PC-3 (cell line): ENCODE measurements at regions not wholly inside any gene's neighbourhood (a gene's known extent, or its start where the extent isn't known, plus 50 kb on each side); places are given as distances from the start of the nearest gene placed in this dataset.

Source experiments
- ATAC-seq: fragments of 200-7000 bp; cut with Tn5 transposase; 2 replicates; pipeline ENCODE4 v1.9.1; 2020; ENCODE audit warnings: mild to moderate bottlenecking, moderate library complexity
- BruUV-seq: library from RNA; stranded (reverse); fragments of 400-500 nt; replicated peaks from 2 replicates; lab custom pipeline; 2021; lab: Mats Ljungman, UMichigan
- CTCF ChIA-PET: fragments of 300-600 bp; sonication (Branson Sonifier 250); formaldehyde crosslinking; loops from one replicate; lab custom pipeline; 2022; ENCODE audit warnings: antibody characterized with exemption; lab: Charles Lee
- POLR2A ChIA-PET: fragments of 300-600 bp; sonication (Branson Sonifier 250); formaldehyde crosslinking; loops from one replicate; lab custom pipeline; 2022; ENCODE audit warnings: antibody characterized with exemption; ENCODE audit not compliant: unreplicated experiment; lab: Charles Lee
- DNase-seq: peaks from one replicate; pipeline ENCODE4 v3.0.0-alpha.2; 2015
- H2AFZ ChIP-seq: fragments of 300-600 bp; sonication (generic); 2 replicates; pipeline ENCODE4 v1.6.0; 2016; ENCODE audit warnings: antibody characterized with exemption, low read length
- H3F3A ChIP-seq: fragments of 300-600 bp; sonication (generic); one replicate; pipeline ENCODE4 v1.6.0; 2017; ENCODE audit warnings: antibody characterized with exemption, low read length, control low read depth, mild to moderate bottlenecking; ENCODE audit not compliant: unreplicated experiment
- H3K27ac ChIP-seq: fragments of 300-600 bp; sonication (generic); 2 replicates; pipeline ENCODE4 v1.5.1; 2016; ENCODE audit warnings: mild to moderate bottlenecking, low read length
- H3K27me3 ChIP-seq: fragments of 300-600 bp; sonication (generic); 2 replicates; pipeline ENCODE4 v1.6.1; 2016; ENCODE audit warnings: low read length, mixed read lengths
- H3K36me3 ChIP-seq: fragments of 300-600 bp; sonication (generic); 2 replicates; pipeline ENCODE4 v1.6.1; 2016; ENCODE audit warnings: low read depth, mixed run types, low read length, mixed read lengths
- H3K4me1 ChIP-seq: fragments of 300-600 bp; sonication (generic); 2 replicates; pipeline ENCODE4 v1.5.1; 2016; ENCODE audit warnings: low read length; ENCODE audit not compliant: insufficient read depth
- H3K4me2 ChIP-seq: fragments of 300-600 bp; sonication (generic); 2 replicates; pipeline ENCODE4 v1.6.0; 2016; ENCODE audit warnings: low read length
- H3K4me3 ChIP-seq: fragments of 300-600 bp; sonication (generic); 2 replicates; pipeline ENCODE4 v1.5.1; 2016; ENCODE audit warnings: mild to moderate bottlenecking, low read length, mixed read lengths
- H3K79me2 ChIP-seq: fragments of 300-600 bp; sonication (generic); 2 replicates; pipeline ENCODE4 v1.6.1; 2017; ENCODE audit warnings: low read length, mixed read lengths
- H3K9ac ChIP-seq: fragments of 300-600 bp; sonication (generic); 2 replicates; pipeline ENCODE4 v1.6.0; 2016; ENCODE audit warnings: mild to moderate bottlenecking, low read length
- H3K9me2 ChIP-seq: fragments of 300-600 bp; sonication (generic); replicated peaks from 2 replicates; pipeline ENCODE4 v1.6.1; 2016; ENCODE audit warnings: mixed run types, low read length, mixed read lengths
- H3K9me3 ChIP-seq: fragments of 300-600 bp; sonication (generic); 2 replicates; pipeline ENCODE4 v1.6.1; 2016; ENCODE audit warnings: low read length, mixed read lengths
- H4K20me1 ChIP-seq: fragments of 300-600 bp; sonication (generic); 2 replicates; pipeline ENCODE4 v1.6.1; 2016; ENCODE audit warnings: low read length, mixed read lengths
- EZH2 ChIP-seq: fragments of 300-600 bp; sonication (generic); IDR thresholded peaks from one replicate; pipeline ENCODE4 v1.6.1; 2017; ENCODE audit warnings: antibody characterized with exemption, mild to moderate bottlenecking, low read length; ENCODE audit not compliant: unreplicated experiment
- EZH2phosphoT487 ChIP-seq: fragments of 300-600 bp; sonication (generic); IDR thresholded peaks from 2 replicates; pipeline ENCODE4 v1.6.1; 2018; ENCODE audit warnings: mild to moderate bottlenecking, antibody characterized with exemption, low read length, borderline replicate concordance
- intact Hi-C: fragments of 100-400 bp; cut with micrococcal nuclease; formaldehyde crosslinking; loops from 2 replicates; pipeline ENCODE4 v1.9.0; 2023
- TF ChIP-seq, protein P1 (sequence below): fragments of 300-600 bp; sonication (generic); conservative IDR thresholded peaks from 2 replicates; pipeline ENCODE4 v1.5.1; 2017; ENCODE audit warnings: antibody characterized with exemption, low read depth, mild to moderate bottlenecking, low read length

- no peak overlapping the region for H3K4me2 ChIP-seq
- no peaks in the 10 kb centered on the region for H3K9me2 ChIP-seq
- no peaks in the 10 kb centered on the region for H3K9me3 ChIP-seq
- no peak overlapping the region for H2AFZ ChIP-seq
- DNase-seq (no peak), ATAC-seq (no peak)
- no peaks in the 10 kb centered on the region for H3K36me3 ChIP-seq
- no peaks in the 10 kb centered on the region for H3K27me3 ChIP-seq
- no peaks in the 10 kb centered on the region for H3F3A ChIP-seq
- intact Hi-C loops: no loop called here
- H3K4me1 ChIP-seq: no peaks in the 10 kb centered on the region
- no peaks in the 10 kb centered on the region for H4K20me1 ChIP-seq
- BruUV-seq: no TSS peak
- no peak overlapping the region for H3K4me3 ChIP-seq
- no peaks in the 10 kb centered on the region for H3K79me2 ChIP-seq
- ChIA-PET POLR2A (no interaction called here), CTCF (no interaction called here)
- TF ChIP-seq EZH2 (no peak), EZH2phosphoT487 (no peak)
- TF ChIP-seq, protein P1, sequence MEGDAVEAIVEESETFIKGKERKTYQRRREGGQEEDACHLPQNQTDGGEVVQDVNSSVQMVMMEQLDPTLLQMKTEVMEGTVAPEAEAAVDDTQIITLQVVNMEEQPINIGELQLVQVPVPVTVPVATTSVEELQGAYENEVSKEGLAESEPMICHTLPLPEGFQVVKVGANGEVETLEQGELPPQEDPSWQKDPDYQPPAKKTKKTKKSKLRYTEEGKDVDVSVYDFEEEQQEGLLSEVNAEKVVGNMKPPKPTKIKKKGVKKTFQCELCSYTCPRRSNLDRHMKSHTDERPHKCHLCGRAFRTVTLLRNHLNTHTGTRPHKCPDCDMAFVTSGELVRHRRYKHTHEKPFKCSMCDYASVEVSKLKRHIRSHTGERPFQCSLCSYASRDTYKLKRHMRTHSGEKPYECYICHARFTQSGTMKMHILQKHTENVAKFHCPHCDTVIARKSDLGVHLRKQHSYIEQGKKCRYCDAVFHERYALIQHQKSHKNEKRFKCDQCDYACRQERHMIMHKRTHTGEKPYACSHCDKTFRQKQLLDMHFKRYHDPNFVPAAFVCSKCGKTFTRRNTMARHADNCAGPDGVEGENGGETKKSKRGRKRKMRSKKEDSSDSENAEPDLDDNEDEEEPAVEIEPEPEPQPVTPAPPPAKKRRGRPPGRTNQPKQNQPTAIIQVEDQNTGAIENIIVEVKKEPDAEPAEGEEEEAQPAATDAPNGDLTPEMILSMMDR: no peak
- H3K9ac ChIP-seq: no peak overlapping the region
- H3K27ac ChIP-seq: no peak overlapping the region
These were observed 841.6 kb upstream of the TMPRSS15 start for GRCh38 chr21:19245188-19245580.

- Histone ChIP-seq H3K4me3 (no peak overlapping the region), H3K36me3 (no peaks in the 10 kb centered on the region), H4K20me1 (no peaks in the 10 kb centered on the region), H3K4me1 (no peaks in the 10 kb centered on the region), H3K9me2 (no peaks in the 10 kb centered on the region), H2AFZ (no peak overlapping the region), H3K9ac (no peak overlapping the region), H3K4me2 (no peak overlapping the region), H3K9me3 (no peaks in the 10 kb centered on the region), H3K79me2 (no peaks in the 10 kb centered on the region), H3K27me3 (no peaks in the 10 kb centered on the region), H3K27ac (no peak overlapping the region), H3F3A (no peaks in the 10 kb centered on the region)
- ChIA-PET CTCF (no interaction called here), POLR2A (no interaction called here)
- TF ChIP-seq EZH2 (no peak), EZH2phosphoT487 (no peak)
- TF ChIP-seq, protein P1: no peak
- intact Hi-C loops: no loop called here
- BruUV-seq: no TSS peak
- no peak for ATAC-seq
- DNase-seq: no peak
These were observed 842.4 kb upstream of the TMPRSS15 start for GRCh38 chr21:19246018-19246417.

- ATAC-seq: no peak
- intact Hi-C loops: no loop called here
These were observed 853.5 kb upstream of the TMPRSS15 start for GRCh38 chr21:19256934-19257660.

More at GRCh38 chr21:19256934-19257660, 853.5 kb upstream of the TMPRSS15 start:
- ChIA-PET POLR2A (no interaction called here), CTCF (no interaction called here)
- no peak overlapping the region for H3K27ac ChIP-seq
- no peaks in the 10 kb centered on the region for H3K79me2 ChIP-seq
- H3K4me2 ChIP-seq: no peak overlapping the region
- no TSS peak for BruUV-seq
- H3K9ac ChIP-seq: no peak overlapping the region
- no peak for TF ChIP-seq EZH2
- TF ChIP-seq EZH2phosphoT487: no peak
- TF ChIP-seq, protein P1: no peak
- H3F3A ChIP-seq: no peaks in the 10 kb centered on the region
- H3K36me3 ChIP-seq: no peaks in the 10 kb centered on the region
- H3K4me3 ChIP-seq: no peak overlapping the region
- no peak for DNase-seq
- no peaks in the 10 kb centered on the region for H3K4me1 ChIP-seq
- no peaks in the 10 kb centered on the region for H3K27me3 ChIP-seq
- H3K9me2 ChIP-seq: no peaks in the 10 kb centered on the region
- H3K9me3 ChIP-seq: no peaks in the 10 kb centered on the region; the same call in 1 of the 2 replicates
- no peak overlapping the region for H2AFZ ChIP-seq
- H4K20me1 ChIP-seq: no peaks in the 10 kb centered on the region
